GM12878 (cell line): ENCODE measurements at regions not wholly inside any gene's neighbourhood (a gene's known extent, or its start where the extent isn't known, plus 50 kb on each side); places are given as distances from the start of the nearest gene placed in this dataset.

ENCODE experiments used
- ATAC-seq: fragments of 200-7000 bp; cut with Tn5 transposase; 3 replicates; pipeline ENCODE4 v1.9.1; 2020; ENCODE audit warnings: mild to moderate bottlenecking, moderate library complexity
- BruUV-seq: library from RNA; stranded (reverse); fragments of 400-500 nt; replicated peaks from 2 replicates; lab custom pipeline; 2021; lab: Mats Ljungman, UMichigan
- CTCF ChIA-PET: fragments of 300-600 bp; sonication (Branson Sonifier 250); formaldehyde crosslinking; extraction: SDS; loops from one replicate; lab custom pipeline; 2021; ENCODE audit warnings: inconsistent platforms; lab: Yijun Ruan, JAX
- POLR2A ChIA-PET: fragments of 350-600 bp; formaldehyde crosslinking; extraction: SDS; loops from one replicate; lab custom pipeline; 2021; ENCODE audit warnings: inconsistent platforms; lab: Charles Lee
- RAD21 ChIA-PET: fragments of 300-600 bp; sonication (Branson Sonifier 250); formaldehyde crosslinking; loops from one replicate; lab custom pipeline; 2023; ENCODE audit warnings: antibody characterized with exemption; ENCODE audit not compliant: unreplicated experiment; lab: Charles Lee
- SMC1A ChIA-PET: fragments of 300-600 bp; sonication (Branson Sonifier 250); formaldehyde crosslinking; loops from one replicate; lab custom pipeline; 2023; ENCODE audit not compliant: unreplicated experiment, uncharacterized antibody; lab: Charles Lee
- DNase-seq: peaks from one replicate; pipeline ENCODE4 v3.0.0-alpha.2; 2011; ENCODE audit warnings: low read depth, low spot score
- FAIRE-seq: peaks from 3 replicates; lab custom pipeline; 2011; peaks lifted over from hg19 to GRCh38; lab: Jason Lieb, UNC
- H2AFZ ChIP-seq: 2 replicates; pipeline ENCODE4 v1.6.0; 2011; ENCODE audit warnings: low read depth, low read length, control low read depth; ENCODE audit not compliant: control insufficient read depth
- H3K27ac ChIP-seq: 2 replicates; pipeline ENCODE4 v1.5.1; 2011; ENCODE audit warnings: control low read depth; ENCODE audit not compliant: control insufficient read depth, insufficient read depth
- H3K27me3 ChIP-seq, 2 experiments: replicated peaks in 1 of 2; 2 replicates each; pipeline versions ENCODE4 v1.6.0 to v1.6.1; 2011; ENCODE audit warnings: low read length in 1 of 2; ENCODE audit not compliant: control insufficient read depth in 2 of 2, insufficient read depth in 2 of 2
- H3K36me3 ChIP-seq, 2 experiments: 2 replicates each; pipeline ENCODE4 v1.5.1; 2011; ENCODE audit warnings: low read length in 1 of 2; ENCODE audit not compliant: control insufficient read depth in 2 of 2, insufficient read depth in 2 of 2
- H3K4me1 ChIP-seq: 2 replicates; pipeline ENCODE4 v1.6.1; 2011; ENCODE audit warnings: mild to moderate bottlenecking, low read length, moderate library complexity, mixed read lengths; ENCODE audit not compliant: control insufficient read depth, insufficient read depth
- H3K4me2 ChIP-seq: 2 replicates; pipeline ENCODE4 v1.6.0; 2011; ENCODE audit warnings: control low read depth; ENCODE audit not compliant: control insufficient read depth, insufficient read depth
- H3K4me3 ChIP-seq: fragments of 200-600 bp; sonication (generic); 2 replicates; pipeline ENCODE4 v1.5.1; 2016
- H3K79me2 ChIP-seq: 2 replicates; pipeline ENCODE4 v1.6.0; 2011; ENCODE audit warnings: low read length; ENCODE audit not compliant: control insufficient read depth, insufficient read depth
- H3K9ac ChIP-seq: 2 replicates; pipeline ENCODE4 v1.8.0; 2011; ENCODE audit warnings: low read length, control low read depth, mixed read lengths; ENCODE audit not compliant: control insufficient read depth, insufficient read depth
- H3K9me3 ChIP-seq: replicated peaks from 3 replicates; pipeline ENCODE4 v1.5.1; 2011; ENCODE audit warnings: mild to moderate bottlenecking, low read length; ENCODE audit not compliant: control insufficient read depth, insufficient read depth
- H4K20me1 ChIP-seq: 2 replicates; pipeline ENCODE4 v1.6.0; 2011; ENCODE audit not compliant: control insufficient read depth, insufficient read depth
- EED ChIP-seq: sonication (generic); IDR thresholded peaks from 2 replicates; pipeline ENCODE4 v1.6.1; 2016; ENCODE audit warnings: antibody characterized with exemption, low read depth
- LARP7 ChIP-seq: fragments of 450-650 bp; IDR thresholded peaks from 2 replicates; pipeline ENCODE4 v1.6.1; 2017; ENCODE audit warnings: mild to moderate bottlenecking
- POLR2AphosphoS5 ChIP-seq: IDR thresholded peaks from 2 replicates; pipeline ENCODE4 v1.6.1; 2011; ENCODE audit warnings: mild to moderate bottlenecking, low read length, inconsistent platforms
- SP1 ChIP-seq: IDR thresholded peaks from one replicate; pipeline ENCODE4 v1.6.1; 2011; ENCODE audit warnings: low read depth, low read length
- SREBF1 ChIP-seq: IDR thresholded peaks from 2 replicates; pipeline ENCODE4 v1.6.1; 2012; ENCODE audit warnings: mild to moderate bottlenecking, low read length
- TARDBP ChIP-seq: IDR thresholded peaks from 2 replicates; pipeline ENCODE4 v1.6.1; 2016; ENCODE audit warnings: borderline replicate concordance
- ZNF622 ChIP-seq: fragments of 450-650 bp; IDR thresholded peaks from 2 replicates; pipeline ENCODE4 v1.6.1; 2017; ENCODE audit warnings: mild to moderate bottlenecking, inconsistent platforms
- WGBS: methylation state at CpG from one replicate; pipeline ENCODE4 v1.1.6; 2016; ENCODE audit warnings: low lambda C conversion rate; ENCODE audit not compliant: insufficient replicate concordance, insufficient coverage; ENCODE audit errors: missing lambda C conversion rate; 5-methylcytosine and 5-hydroxymethylcytosine counted together
- in situ Hi-C: fragments of 300-500 bp; cut with MboI; formaldehyde crosslinking; loops from 9 replicates; pipeline ENCODE4 v1.14.3; 2018; ENCODE audit warnings: mixed read lengths
- intact Hi-C: fragments of 100-400 bp; cut with micrococcal nuclease; formaldehyde crosslinking; loops from one replicate; pipeline ENCODE4 v1.14.2; 2022; ENCODE audit not compliant: unreplicated experiment

DNA sequence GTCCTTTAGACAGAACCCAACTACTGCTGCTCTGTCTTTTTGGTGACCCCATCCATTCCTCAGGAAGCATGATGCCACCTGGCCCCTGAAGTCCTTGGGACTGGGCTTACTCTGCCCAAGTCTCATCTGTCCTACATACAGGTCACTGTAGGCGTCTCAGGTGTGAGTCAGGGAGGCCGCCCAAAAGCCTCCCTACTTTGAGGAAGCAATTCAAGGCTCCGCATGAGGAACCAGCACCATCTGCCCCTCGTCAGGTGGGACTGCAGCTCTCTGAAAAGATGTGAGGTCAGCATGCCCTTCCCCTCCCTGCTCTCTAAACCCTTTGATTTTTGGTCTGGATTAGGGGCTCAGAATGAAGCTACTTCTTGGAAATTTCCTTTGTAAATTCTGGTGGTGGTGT is 354.8 kb downstream of the CXCL12 start (continued):
- TF ChIP-seq EED (no peak), SREBF1 (no peak), SP1 (no peak), TARDBP (0 out of 2 replicates have a peak, but pooled peaks have one; percentile 33), POLR2AphosphoS5 (no peak), LARP7 (no peak)

DNA sequence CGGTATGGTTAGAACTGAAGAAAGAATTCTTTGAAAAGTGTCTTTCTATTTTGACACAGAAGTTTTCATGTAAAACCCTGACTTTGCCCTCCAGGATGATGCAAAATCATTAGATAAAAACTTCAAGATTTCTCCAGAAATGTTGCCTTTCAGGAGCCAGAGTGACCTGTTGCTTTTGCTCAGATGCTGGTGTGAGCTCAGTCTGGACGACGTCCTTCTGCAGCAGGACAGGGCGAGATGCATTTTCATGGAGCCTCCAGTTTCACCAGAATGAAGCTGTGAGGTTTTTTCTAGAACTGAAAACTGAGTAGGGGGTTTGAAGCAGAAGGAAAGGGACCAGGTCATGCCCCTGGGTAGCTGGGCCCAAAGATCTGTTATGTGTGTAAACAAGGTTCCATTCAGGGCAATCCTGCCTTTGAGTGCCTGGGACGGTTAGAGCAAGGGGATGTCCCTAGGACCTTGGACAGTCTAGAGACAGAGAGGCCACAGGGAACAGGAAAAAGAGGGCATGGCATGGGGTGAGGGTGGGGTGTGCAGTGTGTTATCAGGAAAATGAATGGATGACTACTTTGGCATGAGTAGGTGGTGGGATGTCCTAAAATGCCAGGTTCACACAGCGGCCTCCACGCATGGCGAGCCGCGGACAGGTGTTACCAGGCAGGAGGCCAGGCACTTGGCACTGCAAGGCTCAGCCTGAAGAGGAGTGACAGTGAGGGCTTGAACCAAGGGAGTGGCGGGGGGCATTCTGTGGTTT is 356.3 kb downstream of the CXCL12 start:
- no peaks in the 10 kb centered on the region for H3K36me3 ChIP-seq
- in situ Hi-C loops = no loop called here
- CTCF ChIA-PET = interaction anchor here (0.7 kb wide), 1 partner anchor 362 kb away, joined by 3 read pairs; no protein-coding TSS in a partner anchor
- no peaks in the 10 kb centered on the region for H3K4me1 ChIP-seq
- no peak overlapping the region for H3K9ac ChIP-seq
- ATAC-seq (no peak), FAIRE-seq (no peak), DNase-seq (no peak)
- no peaks in the 10 kb centered on the region for H4K20me1 ChIP-seq
- no peak overlapping the region for H3K4me3 ChIP-seq
- H2AFZ ChIP-seq = no peak overlapping the region
- no peak overlapping the region for H3K27ac ChIP-seq
- H3K4me2 ChIP-seq = no peak overlapping the region
- BruUV-seq = no TSS peak
- no peaks in the 10 kb centered on the region for H3K27me3 ChIP-seq
- no peaks in the 10 kb centered on the region; the same call in 2 of the 3 replicates for H3K9me3 ChIP-seq
- H3K79me2 ChIP-seq = no peaks in the 10 kb centered on the region
- TF ChIP-seq ZNF622 = no peak
- intact Hi-C loops = no loop called here
- POLR2A ChIA-PET = interaction anchor here (0.6 kb wide), 1 partner anchor 288 kb away, joined by 6 read pairs; no protein-coding TSS in a partner anchor
- WGBS = 63% methylated on average over 11 of the region's 11 CpGs
- RAD21 ChIA-PET = interaction anchor here (1.4 kb wide), 1 partner anchor 19 kb away, joined by 4 read pairs; no protein-coding TSS in a partner anchor
- SMC1A ChIA-PET = interaction anchor here (0.7 to 2.6 kb wide), 7 partner anchors 9 to 338 kb away, joined by 3 to 8 read pairs (median 3); no protein-coding TSS in a partner anchor
